ENCODE measurements at regions not wholly inside any gene's neighbourhood (a gene's known extent, or its start where the extent isn't known, plus 50 kb on each side); places are given as distances from the start of the nearest gene placed in this dataset.

- no peak for DNase-seq
These were observed 795.0 kb downstream of the MAFB start for GRCh38 chr20:39894067-39894466.

GRCh38 chr20:39893003-39893685 lies 795.9 kb downstream of the MAFB start:
- no peak for DNase-seq

- DNase-seq, result no peak
These were observed 798.3 kb downstream of the MAFB start for GRCh38 chr20:39890697-39891096.

GRCh38 chr20:39888310-39888709 lies 800.7 kb downstream of the MAFB start:
- DNase-seq, result no peak

GRCh38 chr20:39886650-39887190 lies 802.3 kb downstream of the MAFB start:
- DNase-seq, result no peak

- DNase-seq, result peak in 1 of 5 experiments; percentile 8
These were observed 802.9 kb downstream of the MAFB start for GRCh38 chr20:39885975-39886649.

- no peak for DNase-seq
These were observed 806.2 kb downstream of the MAFB start for GRCh38 chr20:39882806-39883205.

GRCh38 chr20:39880890-39881289 lies 808.1 kb downstream of the MAFB start:
- peak in 1 of 5 experiments; percentile 3 for DNase-seq

GRCh38 chr20:39879296-39879695 lies 809.7 kb downstream of the MAFB start:
- DNase-seq, result no peak

- DNase-seq, result no peak
These were observed 810.2 kb downstream of the MAFB start for GRCh38 chr20:39878809-39879208.

- no peak for DNase-seq
These were observed 810.7 kb downstream of the MAFB start for GRCh38 chr20:39878320-39878719.

GRCh38 chr20:39877788-39878187 lies 811.2 kb downstream of the MAFB start:
- no peak for DNase-seq

GRCh38 chr20:39876976-39877635 lies 811.9 kb downstream of the MAFB start:
- no peak for DNase-seq

- DNase-seq, result no peak
These were observed 813.4 kb downstream of the MAFB start for GRCh38 chr20:39875492-39876110.

- peak in 1 of 5 experiments; percentile 50 for DNase-seq
These were observed 814.8 kb downstream of the MAFB start for GRCh38 chr20:39874049-39874893.

GRCh38 chr20:39873286-39873685 lies 815.8 kb downstream of the MAFB start:
- DNase-seq, result no peak

- no peak for DNase-seq
These were observed 818.0 kb downstream of the MAFB start for GRCh38 chr20:39871013-39871412.

- no peak for DNase-seq
These were observed 823.6 kb downstream of the MAFB start for GRCh38 chr20:39865446-39865845.

GRCh38 chr20:39862470-39862891 lies 826.6 kb downstream of the MAFB start:
- DNase-seq, result no peak

GRCh38 chr20:39861381-39861780 lies 827.7 kb downstream of the MAFB start:
- no peak for DNase-seq

GRCh38 chr20:39857835-39858234 lies 831.2 kb downstream of the MAFB start:
- DNase-seq, result no peak

GRCh38 chr20:39857187-39857586 lies 831.8 kb downstream of the MAFB start:
- DNase-seq, result no peak
